Stimulated activated CD8-positive, alpha-beta memory T cell treated with anti-CD3 and anti-CD28 coated beads, Interleukin-15, amount 100 ng/mL, for 1 hour (primary cell): ENCODE measurements at regions not wholly inside any gene's neighbourhood (a gene's known extent, or its start where the extent isn't known, plus 50 kb on each side); places are given as distances from the start of the nearest gene placed in this dataset.
"Not testable (repeated sequence)": the region's sequence is repeated elsewhere in the genome, so short reads cannot be mapped to it uniquely, and the experiment has no call there.

Experiments used
- DNase-seq: peaks from one replicate; pipeline ENCODE4 v3.0.0-alpha.2; 2020; ENCODE audit warnings: low read depth

- no peak for DNase-seq
Observed at GRCh38 chr3:17832016-17832415, 89.6 kb upstream of the TBC1D5 start.

GRCh38 chr3:17831366-17831765 is 88.9 kb upstream of the TBC1D5 start:
- DNase-seq = no peak

- DNase-seq = no peak
Observed at GRCh38 chr3:17830788-17831187, 88.4 kb upstream of the TBC1D5 start.

GRCh38 chr3:17828388-17828787 is 86.0 kb upstream of the TBC1D5 start:
- no peak for DNase-seq

GRCh38 chr3:17825298-17825697 is 82.9 kb upstream of the TBC1D5 start:
- DNase-seq = no peak

- DNase-seq = no peak
Observed at GRCh38 chr3:17823816-17824215, 81.4 kb upstream of the TBC1D5 start.

- no peak for DNase-seq
Observed at GRCh38 chr3:17823036-17823435, 80.6 kb upstream of the TBC1D5 start.

- no peak for DNase-seq
Observed at GRCh38 chr3:17820704-17821103, 78.3 kb upstream of the TBC1D5 start.

GRCh38 chr3:17820275-17820674 is 77.8 kb upstream of the TBC1D5 start:
- no peak for DNase-seq

GRCh38 chr3:17817973-17818372 is 75.5 kb upstream of the TBC1D5 start:
- DNase-seq = not testable (repeated sequence)

- DNase-seq = no peak
Observed at GRCh38 chr3:17817545-17817944, 75.1 kb upstream of the TBC1D5 start.

- DNase-seq = not testable (repeated sequence)
Observed at GRCh38 chr3:17816839-17817238, 74.4 kb upstream of the TBC1D5 start.

- not testable (repeated sequence) for DNase-seq
Observed at GRCh38 chr3:17812328-17812727, 69.9 kb upstream of the TBC1D5 start.

GRCh38 chr3:17811646-17812045 is 69.2 kb upstream of the TBC1D5 start:
- DNase-seq = no peak

GRCh38 chr3:17810759-17811158 is 68.3 kb upstream of the TBC1D5 start:
- no peak for DNase-seq

GRCh38 chr3:17808994-17809393 is 66.6 kb upstream of the TBC1D5 start:
- DNase-seq = no peak

GRCh38 chr3:17806876-17807275 is 64.4 kb upstream of the TBC1D5 start:
- DNase-seq = no peak

- DNase-seq = no peak
Observed at GRCh38 chr3:17806201-17806600, 63.8 kb upstream of the TBC1D5 start.

- DNase-seq = no peak
Observed at GRCh38 chr3:17805461-17805940, 63.1 kb upstream of the TBC1D5 start.

GRCh38 chr3:17802950-17803349 is 60.5 kb upstream of the TBC1D5 start:
- no peak for DNase-seq

GRCh38 chr3:17801131-17801530 is 58.7 kb upstream of the TBC1D5 start:
- no peak for DNase-seq

- no peak for DNase-seq
Observed at GRCh38 chr3:17800232-17800631, 57.8 kb upstream of the TBC1D5 start.

GRCh38 chr3:17799312-17799711 is 56.9 kb upstream of the TBC1D5 start:
- no peak for DNase-seq

GRCh38 chr3:17798000-17798399 is 55.6 kb upstream of the TBC1D5 start:
- DNase-seq = no peak

GRCh38 chr3:17795711-17796110 is 53.3 kb upstream of the TBC1D5 start:
- DNase-seq = no peak
